ENCODE measurements at regions not wholly inside any gene's neighbourhood (a gene's known extent, or its start where the extent isn't known, plus 50 kb on each side); places are given as distances from the start of the nearest gene placed in this dataset.

DNA sequence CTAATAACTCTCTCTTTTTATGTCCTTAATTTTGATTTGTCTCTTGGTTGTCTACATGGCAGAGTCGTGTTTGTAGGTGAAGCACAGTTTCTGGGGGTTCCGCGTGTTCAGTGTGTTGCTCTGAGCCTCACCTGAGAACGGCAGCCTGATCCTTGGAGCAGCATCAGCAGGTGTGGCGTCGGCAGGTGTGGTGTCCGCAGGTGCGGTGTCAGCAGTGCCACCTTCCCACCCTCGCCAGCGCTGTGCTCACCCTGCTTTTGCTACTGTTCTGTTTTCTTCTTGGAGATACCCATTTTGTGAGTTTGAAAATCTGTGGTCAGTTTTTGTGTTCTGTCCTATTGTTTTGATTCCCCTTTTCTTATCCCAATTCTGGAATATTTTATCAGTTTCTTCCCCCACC lies 406.6 kb downstream of the GLRX3 start:
- in situ Hi-C loops (cut with MboI; ENCODE audit: low sequenced_read_pairs in 4 of 4) (no loop called here), intact Hi-C loops (cut with DNase I; ENCODE audit: low total_unique reads) (no loop called here)
- no peak for ATAC-seq
- no peaks in the 10 kb centered on the region for H3K36me3 ChIP-seq
- H3K27ac ChIP-seq: no peak overlapping the region
- H3K4me3 ChIP-seq: no peak overlapping the region
- DNase-seq: no peak
- no peaks in the 10 kb centered on the region for H3K9me3 ChIP-seq
- peaks cover 0 to 7% (median 0%) of the 10 kb centered on the region in 3 donors for H3K27me3 ChIP-seq
- no peaks in the 10 kb centered on the region for H3K4me1 ChIP-seq
- no peak for TF ChIP-seq POLR2A (IDR thresholded peaks at IDR 0.05)
- TF ChIP-seq, protein P1, sequence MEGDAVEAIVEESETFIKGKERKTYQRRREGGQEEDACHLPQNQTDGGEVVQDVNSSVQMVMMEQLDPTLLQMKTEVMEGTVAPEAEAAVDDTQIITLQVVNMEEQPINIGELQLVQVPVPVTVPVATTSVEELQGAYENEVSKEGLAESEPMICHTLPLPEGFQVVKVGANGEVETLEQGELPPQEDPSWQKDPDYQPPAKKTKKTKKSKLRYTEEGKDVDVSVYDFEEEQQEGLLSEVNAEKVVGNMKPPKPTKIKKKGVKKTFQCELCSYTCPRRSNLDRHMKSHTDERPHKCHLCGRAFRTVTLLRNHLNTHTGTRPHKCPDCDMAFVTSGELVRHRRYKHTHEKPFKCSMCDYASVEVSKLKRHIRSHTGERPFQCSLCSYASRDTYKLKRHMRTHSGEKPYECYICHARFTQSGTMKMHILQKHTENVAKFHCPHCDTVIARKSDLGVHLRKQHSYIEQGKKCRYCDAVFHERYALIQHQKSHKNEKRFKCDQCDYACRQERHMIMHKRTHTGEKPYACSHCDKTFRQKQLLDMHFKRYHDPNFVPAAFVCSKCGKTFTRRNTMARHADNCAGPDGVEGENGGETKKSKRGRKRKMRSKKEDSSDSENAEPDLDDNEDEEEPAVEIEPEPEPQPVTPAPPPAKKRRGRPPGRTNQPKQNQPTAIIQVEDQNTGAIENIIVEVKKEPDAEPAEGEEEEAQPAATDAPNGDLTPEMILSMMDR (IDR thresholded peaks at IDR 0.05 in 4 of 5, conservative IDR thresholded peaks at IDR 0.05 in 1 of 5): no peak

DNA sequence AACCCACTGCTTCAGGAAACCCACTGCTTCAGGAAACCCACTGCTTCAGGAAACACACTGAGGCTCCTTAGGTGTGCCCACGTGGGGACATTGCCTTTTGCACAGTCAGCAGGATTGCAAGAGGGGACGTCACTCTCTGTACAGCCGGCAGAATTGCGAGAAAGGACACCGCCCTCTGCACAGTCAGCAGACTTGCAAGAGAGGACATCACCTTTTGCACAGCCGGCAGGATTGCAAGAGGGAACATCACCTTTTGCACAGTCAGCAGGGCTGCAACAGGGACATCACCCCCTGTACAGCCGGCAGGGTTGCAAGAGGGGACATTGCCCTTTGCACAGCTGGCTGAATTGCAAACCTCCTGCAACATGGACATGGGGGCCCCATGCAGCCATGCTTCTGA lies 407.6 kb downstream of the GLRX3 start:
- Histone ChIP-seq H3K4me3 (no peak overlapping the region), H3K27me3 (peaks cover 0 to 7% (median 0%) of the 10 kb centered on the region in 3 donors), H3K36me3 (no peaks in the 10 kb centered on the region), H3K27ac (no peak overlapping the region), H3K9me3 (no peaks in the 10 kb centered on the region), H3K4me1 (no peaks in the 10 kb centered on the region)
- ATAC-seq: no peak
- TF ChIP-seq, protein P1 (IDR thresholded peaks at IDR 0.05 in 4 of 5, conservative IDR thresholded peaks at IDR 0.05 in 1 of 5): no peak
- TF ChIP-seq POLR2A (IDR thresholded peaks at IDR 0.05): no peak
- in situ Hi-C loops (cut with MboI; ENCODE audit: low sequenced_read_pairs in 4 of 4) (no loop called here), intact Hi-C loops (cut with DNase I; ENCODE audit: low total_unique reads) (no loop called here)
- no peak for DNase-seq

DNA sequence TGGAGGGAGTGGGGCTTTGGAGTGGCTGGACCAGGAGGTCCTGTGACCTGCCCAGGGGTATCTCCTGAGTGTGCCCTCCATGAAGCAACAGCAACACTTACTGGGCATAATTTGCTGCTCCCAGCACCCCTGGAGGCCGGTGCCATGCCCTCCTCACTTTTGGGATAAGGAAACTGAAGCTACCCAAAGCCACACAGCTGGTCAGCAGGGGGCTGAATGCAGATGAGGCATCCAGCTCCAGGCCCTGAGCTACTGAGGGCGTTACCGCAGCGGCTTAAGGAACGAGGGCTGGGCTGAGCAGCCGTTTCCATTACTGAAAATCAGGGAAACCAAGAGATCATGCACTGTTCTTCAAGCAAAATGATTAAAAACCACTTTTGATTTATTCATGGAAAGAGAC lies 408.9 kb downstream of the GLRX3 start:
- Histone ChIP-seq H3K36me3 (no peaks in the 10 kb centered on the region), H3K4me3 (no peak overlapping the region), H3K27ac (no peak overlapping the region), H3K27me3 (peaks cover 0 to 7% (median 0%) of the 10 kb centered on the region in 3 donors), H3K9me3 (no peaks in the 10 kb centered on the region), H3K4me1 (no peaks in the 10 kb centered on the region)
- intact Hi-C loops (cut with DNase I; ENCODE audit: low total_unique reads) (no loop called here), in situ Hi-C loops (cut with MboI; ENCODE audit: low sequenced_read_pairs in 4 of 4) (no loop called here)
- DNase-seq: no peak
- ATAC-seq: no peak
- TF ChIP-seq POLR2A (IDR thresholded peaks at IDR 0.05): no peak
- TF ChIP-seq, protein P1 (IDR thresholded peaks at IDR 0.05 in 4 of 5, conservative IDR thresholded peaks at IDR 0.05 in 1 of 5): no peak

DNA sequence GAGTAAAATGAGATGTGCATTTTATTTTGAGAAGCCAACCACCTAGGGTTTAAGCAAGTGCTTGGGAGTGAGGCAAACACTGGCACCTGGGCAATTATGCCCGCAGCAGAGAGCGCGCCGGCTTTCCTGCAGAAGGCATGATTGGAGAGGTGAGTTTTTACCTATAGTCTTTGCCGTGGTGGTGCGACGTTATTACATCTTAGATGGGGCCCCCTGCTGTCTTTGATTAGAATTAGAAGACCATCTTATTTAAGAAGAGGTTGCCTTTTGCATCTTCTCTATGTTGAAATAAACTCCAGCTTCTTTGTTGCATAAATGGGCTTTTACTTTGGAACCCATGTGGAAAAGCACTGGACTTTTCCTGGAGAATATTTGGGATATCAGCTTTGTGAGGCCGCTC lies 409.5 kb downstream of the GLRX3 start:
- Histone ChIP-seq H3K9me3 (no peaks in the 10 kb centered on the region), H3K4me1 (no peaks in the 10 kb centered on the region), H3K4me3 (no peak overlapping the region), H3K27me3 (peaks cover 0 to 7% (median 0%) of the 10 kb centered on the region in 3 donors), H3K27ac (no peak overlapping the region), H3K36me3 (no peaks in the 10 kb centered on the region)
- intact Hi-C loops (cut with DNase I; ENCODE audit: low total_unique reads): no loop called here
- in situ Hi-C loops (cut with MboI; ENCODE audit: low sequenced_read_pairs in 4 of 4): no loop called here
- TF ChIP-seq POLR2A (IDR thresholded peaks at IDR 0.05): no peak
- TF ChIP-seq, protein P1 (IDR thresholded peaks at IDR 0.05 in 4 of 5, conservative IDR thresholded peaks at IDR 0.05 in 1 of 5): no peak
- ATAC-seq (no peak), DNase-seq (no peak)

DNA sequence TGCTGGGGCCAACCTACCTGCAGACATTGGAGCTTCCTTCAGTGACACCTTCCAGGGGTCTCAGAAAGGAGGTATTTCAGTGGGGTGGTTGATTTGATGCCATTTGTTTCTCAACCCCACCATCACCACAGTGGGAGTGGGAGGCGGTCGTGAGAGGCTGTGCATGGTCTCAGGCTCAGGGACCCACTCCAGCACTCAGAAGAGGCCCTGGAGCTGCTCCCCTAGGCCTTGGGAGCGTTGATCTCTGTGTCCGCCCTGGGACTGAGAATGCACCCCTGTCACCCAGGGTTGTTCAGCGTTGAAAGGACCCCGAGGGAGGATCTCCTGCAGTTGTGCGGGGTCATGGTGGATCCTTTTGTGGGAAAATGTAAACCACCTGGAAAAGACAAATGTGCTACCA lies 410.6 kb downstream of the GLRX3 start:
- Histone ChIP-seq H3K36me3 (no peaks in the 10 kb centered on the region), H3K9me3 (no peaks in the 10 kb centered on the region), H3K27ac (no peak overlapping the region), H3K4me3 (no peak overlapping the region), H3K27me3 (peaks cover 0 to 7% (median 0%) of the 10 kb centered on the region in 3 donors), H3K4me1 (no peaks in the 10 kb centered on the region)
- ATAC-seq (no peak), DNase-seq (no peak)
- no peak for TF ChIP-seq POLR2A (IDR thresholded peaks at IDR 0.05)
- TF ChIP-seq, protein P1 (IDR thresholded peaks at IDR 0.05 in 4 of 5, conservative IDR thresholded peaks at IDR 0.05 in 1 of 5): no peak
- intact Hi-C loops (cut with DNase I; ENCODE audit: low total_unique reads) (no loop called here), in situ Hi-C loops (cut with MboI; ENCODE audit: low sequenced_read_pairs in 4 of 4) (no loop called here)
